ENCODE measurements at regions not wholly inside any gene's neighbourhood (a gene's known extent, or its start where the extent isn't known, plus 50 kb on each side); places are given as distances from the start of the nearest gene placed in this dataset.

DNA sequence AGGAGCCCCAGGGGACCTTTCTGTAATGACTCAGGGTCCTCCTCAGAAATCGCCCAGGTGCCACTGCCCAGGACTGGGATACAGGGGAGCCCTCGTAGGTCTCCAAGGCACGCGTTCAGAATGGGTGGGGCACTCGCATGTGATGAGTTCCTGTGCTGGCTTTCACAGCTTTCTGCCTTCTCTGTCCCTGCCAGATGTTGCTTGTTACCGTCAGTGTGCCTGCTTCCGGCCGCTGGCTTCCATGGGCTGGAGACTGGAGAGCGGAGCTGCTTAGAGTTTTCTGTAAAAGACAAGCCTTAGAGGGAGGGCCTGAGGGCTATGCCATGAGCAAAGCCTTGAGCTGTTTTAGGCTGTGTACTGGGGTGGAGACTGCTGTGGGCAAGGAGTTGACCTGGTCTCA lies 75.0 kb upstream of the SLC24A4 start:
- TF ChIP-seq CTCF (IDR thresholded peaks at IDR 0.05; ENCODE audit: insufficient read depth, low read length) = no peak
- TF ChIP-seq REST (IDR thresholded peaks at IDR 0.05; ENCODE audit: insufficient replicate concordance, low read depth) = no peak

All from HL-60 (cell line).